ENCODE measurements at regions not wholly inside any gene's neighbourhood (a gene's known extent, or its start where the extent isn't known, plus 50 kb on each side); places are given as distances from the start of the nearest gene placed in this dataset.

- TF ChIP-seq CTCF (IDR thresholded peaks at IDR 0.05): no peak
- no peak for TF ChIP-seq SMAD4 (CRISPR knock-in tag; IDR thresholded peaks at IDR 0.05)
- TF ChIP-seq TEAD1 (CRISPR knock-in tag; IDR thresholded peaks at IDR 0.05): no peak
- no peak for TF ChIP-seq CREB1 (CRISPR knock-in tag; IDR thresholded peaks at IDR 0.05)
These were observed 334.6 kb downstream of the FOXO1 start for GRCh38 chr13:40331802-40332201.
